ENCODE measurements at regions not wholly inside any gene's neighbourhood (a gene's known extent, or its start where the extent isn't known, plus 50 kb on each side); places are given as distances from the start of the nearest gene placed in this dataset.

DNA sequence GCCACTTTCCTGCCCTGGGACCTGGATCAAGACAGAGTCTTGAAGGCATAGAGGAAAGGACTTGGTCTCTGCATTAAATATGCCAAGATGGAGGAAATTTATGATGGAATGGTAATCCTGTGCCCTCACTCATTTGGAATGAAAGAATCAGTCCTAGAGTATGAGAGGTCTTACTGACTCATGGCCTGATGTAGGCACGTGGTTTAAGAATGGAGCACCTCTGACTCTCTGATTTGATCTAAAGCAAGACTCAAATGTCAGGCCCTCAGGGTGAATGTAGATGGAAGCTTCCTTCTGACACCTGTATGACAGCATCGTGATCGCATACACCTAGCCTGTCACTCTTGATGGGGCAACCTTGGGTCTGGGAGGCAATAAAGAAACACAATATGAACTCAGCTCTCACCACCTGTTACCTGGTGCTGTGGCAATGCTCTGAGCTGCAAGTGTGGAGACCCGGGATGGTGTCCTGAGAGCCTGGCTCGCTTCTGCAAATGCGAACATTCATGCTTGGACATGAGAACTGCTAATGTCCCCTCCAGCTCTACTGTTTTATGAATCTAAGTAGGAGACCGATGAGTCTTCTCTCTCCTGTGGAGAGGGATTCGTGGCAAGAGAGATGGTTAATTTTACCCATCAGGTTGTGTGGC is 229.9 kb downstream of the ABCC12 start:
- Histone ChIP-seq H3K27ac (no peak overlapping the region), H3K9me3 (no peaks in the 10 kb centered on the region), H3K4me1 (no peaks in the 10 kb centered on the region), H3K4me3 (no peak overlapping the region), H3K27me3 (no peaks in the 10 kb centered on the region), H3K36me3 (no peaks in the 10 kb centered on the region)
- no peak for DNase-seq
- intact Hi-C loops (cut with DNase I; ENCODE audit: low total_unique reads), result no loop called here
- TF ChIP-seq POLR2A (IDR thresholded peaks at IDR 0.05), result no peak
- TF ChIP-seq, protein P1, sequence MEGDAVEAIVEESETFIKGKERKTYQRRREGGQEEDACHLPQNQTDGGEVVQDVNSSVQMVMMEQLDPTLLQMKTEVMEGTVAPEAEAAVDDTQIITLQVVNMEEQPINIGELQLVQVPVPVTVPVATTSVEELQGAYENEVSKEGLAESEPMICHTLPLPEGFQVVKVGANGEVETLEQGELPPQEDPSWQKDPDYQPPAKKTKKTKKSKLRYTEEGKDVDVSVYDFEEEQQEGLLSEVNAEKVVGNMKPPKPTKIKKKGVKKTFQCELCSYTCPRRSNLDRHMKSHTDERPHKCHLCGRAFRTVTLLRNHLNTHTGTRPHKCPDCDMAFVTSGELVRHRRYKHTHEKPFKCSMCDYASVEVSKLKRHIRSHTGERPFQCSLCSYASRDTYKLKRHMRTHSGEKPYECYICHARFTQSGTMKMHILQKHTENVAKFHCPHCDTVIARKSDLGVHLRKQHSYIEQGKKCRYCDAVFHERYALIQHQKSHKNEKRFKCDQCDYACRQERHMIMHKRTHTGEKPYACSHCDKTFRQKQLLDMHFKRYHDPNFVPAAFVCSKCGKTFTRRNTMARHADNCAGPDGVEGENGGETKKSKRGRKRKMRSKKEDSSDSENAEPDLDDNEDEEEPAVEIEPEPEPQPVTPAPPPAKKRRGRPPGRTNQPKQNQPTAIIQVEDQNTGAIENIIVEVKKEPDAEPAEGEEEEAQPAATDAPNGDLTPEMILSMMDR (IDR thresholded peaks at IDR 0.05), result no peak

DNA sequence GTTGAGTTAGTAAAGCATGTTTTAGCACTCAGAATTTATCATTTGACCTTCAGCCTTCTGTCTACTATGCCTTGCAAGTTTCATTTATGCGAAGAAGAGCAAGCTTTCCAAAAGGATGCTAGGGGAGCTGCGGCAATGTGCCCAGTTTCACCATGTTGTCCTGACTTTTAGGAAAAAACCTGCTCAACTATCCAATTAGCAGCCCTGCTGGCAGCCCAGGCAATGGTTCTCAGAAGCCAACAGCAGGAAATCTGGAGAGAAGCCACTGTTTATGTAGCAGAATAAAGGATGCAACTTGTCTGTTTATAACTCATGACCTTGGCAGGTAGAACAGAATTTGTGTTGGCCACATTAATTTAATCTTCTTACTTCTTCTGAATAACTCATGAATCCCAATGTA is 230.8 kb downstream of the ABCC12 start:
- Histone ChIP-seq H3K36me3 (no peaks in the 10 kb centered on the region), H3K4me3 (no peak overlapping the region), H3K4me1 (no peaks in the 10 kb centered on the region), H3K27ac (no peak overlapping the region), H3K27me3 (no peaks in the 10 kb centered on the region), H3K9me3 (no peaks in the 10 kb centered on the region)
- TF ChIP-seq, protein P1 (IDR thresholded peaks at IDR 0.05), result no peak
- no peak for TF ChIP-seq POLR2A (IDR thresholded peaks at IDR 0.05)
- intact Hi-C loops (cut with DNase I; ENCODE audit: low total_unique reads), result no loop called here
- no peak for DNase-seq

DNA sequence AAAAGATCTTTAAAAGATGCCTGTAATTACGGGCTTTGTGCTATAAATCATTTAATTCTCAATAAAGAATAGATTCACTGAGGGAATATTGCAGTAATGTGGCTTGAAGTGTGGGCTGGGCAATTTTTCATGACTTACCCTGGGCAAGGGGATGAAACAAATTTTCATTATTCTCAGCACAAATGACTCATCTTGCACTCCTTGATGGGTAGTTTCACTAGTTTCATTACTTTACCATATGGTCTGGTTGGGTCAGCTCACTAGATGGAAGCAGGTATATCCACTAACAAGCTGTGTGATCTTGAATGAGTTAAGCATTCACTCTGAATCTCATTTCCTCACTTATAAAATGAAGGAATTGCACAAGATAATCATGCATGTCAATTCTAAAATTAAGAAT is 234.3 kb downstream of the ABCC12 start:
- TF ChIP-seq, protein P1 (IDR thresholded peaks at IDR 0.05), result no peak
- no peak for TF ChIP-seq POLR2A (IDR thresholded peaks at IDR 0.05)
- H3K4me3 ChIP-seq, result no peak overlapping the region
- no peaks in the 10 kb centered on the region for H3K9me3 ChIP-seq
- no peaks in the 10 kb centered on the region for H3K36me3 ChIP-seq
- no peak for DNase-seq
- no peak overlapping the region for H3K27ac ChIP-seq
- H3K4me1 ChIP-seq, result no peaks in the 10 kb centered on the region
- H3K27me3 ChIP-seq, result no peaks in the 10 kb centered on the region
- intact Hi-C loops (cut with DNase I; ENCODE audit: low total_unique reads), result no loop called here

DNA sequence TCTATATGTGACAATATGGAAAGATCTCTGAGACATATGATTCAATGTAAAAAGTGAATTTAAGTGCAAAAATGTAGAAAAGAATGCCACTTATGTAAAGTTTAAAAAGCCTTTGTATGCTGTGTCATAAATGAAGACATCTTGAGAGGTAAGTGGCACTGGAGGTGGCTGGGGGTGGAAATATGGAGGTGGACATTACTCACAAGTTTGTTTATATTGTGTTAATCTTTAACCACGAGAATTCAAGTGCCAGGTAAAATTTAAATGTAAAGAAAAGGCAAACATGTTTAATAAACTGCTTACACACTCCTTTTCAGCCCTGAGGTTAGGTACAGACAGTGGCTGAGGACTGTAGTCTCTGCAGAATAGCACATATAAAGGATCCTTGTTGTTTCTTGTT is 235.1 kb downstream of the ABCC12 start:
- DNase-seq, result no peak
- Histone ChIP-seq H3K27ac (no peak overlapping the region), H3K4me3 (no peak overlapping the region), H3K36me3 (no peaks in the 10 kb centered on the region), H3K4me1 (no peaks in the 10 kb centered on the region), H3K27me3 (no peaks in the 10 kb centered on the region), H3K9me3 (no peaks in the 10 kb centered on the region)
- intact Hi-C loops (cut with DNase I; ENCODE audit: low total_unique reads), result no loop called here
- no peak for TF ChIP-seq POLR2A (IDR thresholded peaks at IDR 0.05)
- TF ChIP-seq, protein P1 (IDR thresholded peaks at IDR 0.05), result no peak

DNA sequence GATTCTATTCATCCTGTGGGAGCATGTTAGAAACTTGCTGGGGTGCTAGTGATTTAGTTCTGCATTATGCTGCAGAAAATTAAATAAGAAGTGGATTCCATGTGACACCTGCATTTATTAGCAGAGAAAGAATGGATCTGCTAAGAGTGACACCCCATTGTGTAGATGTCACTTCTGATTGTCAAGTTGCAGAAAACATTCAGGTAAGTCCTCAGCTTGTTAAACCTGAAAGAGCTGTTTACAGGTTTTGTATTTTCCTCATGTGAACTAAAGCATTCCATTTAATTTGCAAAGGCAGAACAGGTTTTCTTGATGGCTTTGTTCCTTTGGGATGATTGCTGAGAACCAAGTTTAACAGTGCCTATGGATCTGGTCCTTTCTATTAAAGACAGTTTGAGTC is 238.7 kb downstream of the ABCC12 start:
- Histone ChIP-seq H3K4me3 (no peak overlapping the region), H3K27me3 (no peaks in the 10 kb centered on the region), H3K36me3 (no peaks in the 10 kb centered on the region), H3K27ac (no peak overlapping the region), H3K4me1 (no peaks in the 10 kb centered on the region), H3K9me3 (no peaks in the 10 kb centered on the region)
- no peak for TF ChIP-seq POLR2A (IDR thresholded peaks at IDR 0.05)
- TF ChIP-seq, protein P1 (IDR thresholded peaks at IDR 0.05), result no peak
- intact Hi-C loops (cut with DNase I; ENCODE audit: low total_unique reads), result no loop called here
- no peak for DNase-seq
